ENCODE measurements at regions not wholly inside any gene's neighbourhood (a gene's known extent, or its start where the extent isn't known, plus 50 kb on each side); places are given as distances from the start of the nearest gene placed in this dataset.

- peaks cover 2% of the 10 kb centered on the region for H3K4me1 ChIP-seq (ENCODE audit: insufficient read depth)
- H3K27ac ChIP-seq = no peak overlapping the region
- H3K27me3 ChIP-seq = no peaks in the 10 kb centered on the region
- intact Hi-C loops (cut with DNase I) = no loop called here
- no peaks in the 10 kb centered on the region for H3K36me3 ChIP-seq
- no peak for DNase-seq
- no peaks in the 10 kb centered on the region for H3K9me3 ChIP-seq
- H3K4me3 ChIP-seq = no peak overlapping the region
- no peak for TF ChIP-seq POLR2A (IDR thresholded peaks at IDR 0.05)
- no peak for TF ChIP-seq CTCF (IDR thresholded peaks at IDR 0.05)
- TF ChIP-seq EP300 (IDR thresholded peaks at IDR 0.05) = no peak
- 82 to 89% (median 85%) methylated on average over 26 of the region's 26 CpGs for WGBS, 3 donors
These were observed 219.3 kb upstream of the GGTLC1 start for GRCh38 chr20:24207803-24208300.

- TF ChIP-seq EP300 (IDR thresholded peaks at IDR 0.05) = no peak
- TF ChIP-seq CTCF (IDR thresholded peaks at IDR 0.05) = no peak
- TF ChIP-seq POLR2A (IDR thresholded peaks at IDR 0.05) = no peak
- Histone ChIP-seq H3K27me3 (no peaks in the 10 kb centered on the region), H3K4me1 (ENCODE audit: insufficient read depth) (peaks cover 2% of the 10 kb centered on the region), H3K36me3 (no peaks in the 10 kb centered on the region), H3K27ac (no peak overlapping the region), H3K4me3 (no peak overlapping the region), H3K9me3 (no peaks in the 10 kb centered on the region)
- intact Hi-C loops (cut with DNase I) = no loop called here
- no peak for DNase-seq
- WGBS, 3 donors = 8 to 26% (median 17%) methylated on average over 5 of the region's 5 CpGs
These were observed 218.4 kb upstream of the GGTLC1 start for GRCh38 chr20:24206995-24207394.

GRCh38 chr20:24203526-24204183, 215.1 kb upstream of the GGTLC1 start:
- Histone ChIP-seq H3K4me1 (ENCODE audit: insufficient read depth) (peaks cover 2% of the 10 kb centered on the region), H3K27me3 (no peaks in the 10 kb centered on the region), H3K36me3 (no peaks in the 10 kb centered on the region), H3K27ac (no peak overlapping the region), H3K9me3 (no peaks in the 10 kb centered on the region), H3K4me3 (no peak overlapping the region)
- WGBS, 3 donors = 65 to 75% (median 71%) methylated on average over 7 of the region's 7 CpGs
- TF ChIP-seq CTCF (IDR thresholded peaks at IDR 0.05) (no peak), POLR2A (IDR thresholded peaks at IDR 0.05) (no peak), EP300 (IDR thresholded peaks at IDR 0.05) (no peak)
- no peak for DNase-seq
- intact Hi-C loops (cut with DNase I) = no loop called here

- DNase-seq = no peak
These were observed 210.9 kb upstream of the GGTLC1 start for GRCh38 chr20:24199501-24199900.

More at GRCh38 chr20:24199501-24199900, 210.9 kb upstream of the GGTLC1 start:
- H3K9me3 ChIP-seq = no peaks in the 10 kb centered on the region
- no peaks in the 10 kb centered on the region for H3K36me3 ChIP-seq
- no peak overlapping the region for H3K4me3 ChIP-seq
- H3K27ac ChIP-seq = no peak overlapping the region
- 63 to 70% (median 66%) methylated on average over 6 of the region's 6 CpGs for WGBS, 3 donors
- intact Hi-C loops (cut with DNase I) = no loop called here
- no peak for TF ChIP-seq POLR2A (IDR thresholded peaks at IDR 0.05)
- no peak for TF ChIP-seq CTCF (IDR thresholded peaks at IDR 0.05)
- TF ChIP-seq EP300 (IDR thresholded peaks at IDR 0.05) = no peak
- H3K4me1 ChIP-seq (ENCODE audit: insufficient read depth) = no peaks in the 10 kb centered on the region
- H3K27me3 ChIP-seq = no peaks in the 10 kb centered on the region
